ENCODE measurements at regions not wholly inside any gene's neighbourhood (a gene's known extent, or its start where the extent isn't known, plus 50 kb on each side); places are given as distances from the start of the nearest gene placed in this dataset.

DNA sequence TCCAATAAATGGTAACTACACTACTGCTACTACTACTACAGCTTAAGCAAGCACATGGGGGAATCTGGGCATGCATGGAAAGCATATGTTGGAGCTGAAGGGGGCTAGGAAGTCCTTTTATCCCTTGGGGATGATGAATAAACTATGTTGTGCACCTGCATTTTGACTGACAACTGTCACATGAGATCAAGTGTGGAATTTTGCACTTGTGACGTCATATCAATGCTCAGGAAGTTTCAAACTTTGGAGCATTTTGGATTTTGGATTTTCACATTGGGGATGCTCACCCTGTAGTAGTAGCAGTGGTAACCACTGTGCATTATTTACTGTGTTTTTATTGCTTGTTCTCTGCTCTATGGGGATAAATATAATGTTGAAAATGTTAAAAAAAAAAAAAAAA lies 100.5 kb upstream of the SMAD1 start:
- H3K9me3 Mint-ChIP-seq: peaks cover 4% of the 10 kb centered on the region
- TF ChIP-seq, protein P1, sequence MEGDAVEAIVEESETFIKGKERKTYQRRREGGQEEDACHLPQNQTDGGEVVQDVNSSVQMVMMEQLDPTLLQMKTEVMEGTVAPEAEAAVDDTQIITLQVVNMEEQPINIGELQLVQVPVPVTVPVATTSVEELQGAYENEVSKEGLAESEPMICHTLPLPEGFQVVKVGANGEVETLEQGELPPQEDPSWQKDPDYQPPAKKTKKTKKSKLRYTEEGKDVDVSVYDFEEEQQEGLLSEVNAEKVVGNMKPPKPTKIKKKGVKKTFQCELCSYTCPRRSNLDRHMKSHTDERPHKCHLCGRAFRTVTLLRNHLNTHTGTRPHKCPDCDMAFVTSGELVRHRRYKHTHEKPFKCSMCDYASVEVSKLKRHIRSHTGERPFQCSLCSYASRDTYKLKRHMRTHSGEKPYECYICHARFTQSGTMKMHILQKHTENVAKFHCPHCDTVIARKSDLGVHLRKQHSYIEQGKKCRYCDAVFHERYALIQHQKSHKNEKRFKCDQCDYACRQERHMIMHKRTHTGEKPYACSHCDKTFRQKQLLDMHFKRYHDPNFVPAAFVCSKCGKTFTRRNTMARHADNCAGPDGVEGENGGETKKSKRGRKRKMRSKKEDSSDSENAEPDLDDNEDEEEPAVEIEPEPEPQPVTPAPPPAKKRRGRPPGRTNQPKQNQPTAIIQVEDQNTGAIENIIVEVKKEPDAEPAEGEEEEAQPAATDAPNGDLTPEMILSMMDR (IDR thresholded peaks at IDR 0.05): no peak
- POLR2A ChIA-PET: no interaction called here

DNA sequence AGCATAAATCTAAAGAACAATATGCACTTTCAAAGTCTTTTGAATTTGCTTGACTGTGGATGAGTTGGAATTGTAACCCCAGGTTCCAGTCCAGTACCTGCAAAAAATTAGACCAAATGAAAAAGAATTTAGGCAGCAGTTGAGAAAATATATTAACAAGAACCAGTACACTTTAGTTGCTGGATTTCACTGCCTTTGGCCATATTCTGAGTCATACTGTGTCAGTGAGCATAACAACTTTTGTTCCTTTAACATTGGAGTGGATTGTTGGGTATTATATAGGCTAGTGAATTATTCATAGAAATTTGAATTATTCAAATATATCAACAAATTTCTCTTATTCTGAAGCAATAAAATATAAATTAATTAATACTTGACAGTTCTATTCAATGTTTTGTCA lies 101.5 kb upstream of the SMAD1 start:
- Mint-ChIP-seq H3K27me3 (peaks cover 2% of the 10 kb centered on the region), H3K27ac (no peak overlapping the region), H3K4me1 (ENCODE audit: low read depth) (no peaks in the 10 kb centered on the region), H3K9me3 (peaks cover 4% of the 10 kb centered on the region), H3K36me3 (ENCODE audit: low read depth) (no peaks in the 10 kb centered on the region), H3K4me3 (no peak overlapping the region)
- TF ChIP-seq, protein P1 (IDR thresholded peaks at IDR 0.05): no peak
- CTCF ChIA-PET: no interaction called here
- ATAC-seq: no peak
- no peak for DNase-seq
- POLR2A ChIA-PET: no interaction called here
- intact Hi-C loops (cut with micrococcal nuclease): no loop called here

More for the DNA sequence above, 100.5 kb upstream of the SMAD1 start:
- Mint-ChIP-seq H3K4me1 (ENCODE audit: low read depth) (no peaks in the 10 kb centered on the region), H3K27ac (no peak overlapping the region), H3K4me3 (no peak overlapping the region), H3K27me3 (peaks cover 3% of the 10 kb centered on the region), H3K36me3 (ENCODE audit: low read depth) (no peaks in the 10 kb centered on the region)
- no peak for DNase-seq
- intact Hi-C loops (cut with micrococcal nuclease): no loop called here
- ATAC-seq: no peak
- CTCF ChIA-PET: no interaction called here

- no peaks in the 10 kb centered on the region for H3K36me3 Mint-ChIP-seq (ENCODE audit: low read depth)
- H3K9me3 Mint-ChIP-seq: no peaks in the 10 kb centered on the region
- DNase-seq (no peak), ATAC-seq (no peak)
- ChIA-PET CTCF (no interaction called here), POLR2A (no interaction called here)
- intact Hi-C loops (cut with micrococcal nuclease): no loop called here
- no peaks in the 10 kb centered on the region for H3K4me1 Mint-ChIP-seq (ENCODE audit: low read depth)
- no peak overlapping the region for H3K4me3 Mint-ChIP-seq
- H3K27me3 Mint-ChIP-seq: no peaks in the 10 kb centered on the region
- no peak overlapping the region for H3K27ac Mint-ChIP-seq
- TF ChIP-seq, protein P1 (IDR thresholded peaks at IDR 0.05): no peak
Observed at GRCh38 chr4:145375416-145375815, 106.2 kb upstream of the SMAD1 start.

DNA sequence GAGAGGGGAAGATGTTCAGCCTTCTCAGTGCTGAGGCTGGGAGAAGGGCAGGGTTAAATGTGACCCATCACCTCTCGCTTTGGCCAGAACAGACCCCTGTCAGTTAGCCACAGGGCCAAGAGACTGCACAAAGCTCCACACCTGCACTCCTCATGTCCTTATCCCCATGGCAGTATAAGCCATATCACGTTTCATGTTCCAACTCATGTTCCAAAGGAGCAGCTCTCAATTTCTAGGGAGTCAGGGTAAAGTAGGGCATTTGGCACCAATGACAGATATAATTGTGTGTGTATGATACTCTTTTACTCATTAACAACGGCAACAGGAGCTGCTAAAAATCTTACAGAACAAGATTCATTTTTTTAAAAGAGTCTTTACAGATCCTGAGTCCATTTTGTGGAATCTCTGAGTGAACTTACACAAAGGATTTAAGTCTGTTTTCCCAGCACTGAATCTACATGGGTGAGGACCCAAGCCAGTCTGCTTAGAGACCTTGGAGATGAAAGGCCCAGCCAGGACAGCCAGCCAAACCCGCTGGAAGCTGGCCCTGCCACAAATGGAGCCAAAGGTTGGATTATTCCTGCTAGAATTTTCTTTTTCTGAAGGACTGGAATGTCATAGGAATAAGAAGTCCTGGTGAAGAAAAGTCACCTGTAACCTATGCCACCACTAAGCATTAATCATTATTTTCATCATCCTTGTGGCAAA lies 129.1 kb upstream of the SMAD1 start:
- no peaks in the 10 kb centered on the region for H3K36me3 Mint-ChIP-seq (ENCODE audit: low read depth)
- peaks cover 5% of the 10 kb centered on the region for H3K27me3 Mint-ChIP-seq
- intact Hi-C loops (cut with micrococcal nuclease): no loop called here
- ChIA-PET CTCF (interaction anchor here (0.9 kb wide), 1 partner anchor 119 kb away, joined by 3 read pairs; no protein-coding TSS in a partner anchor), POLR2A (no interaction called here)
- H3K9me3 Mint-ChIP-seq: no peaks in the 10 kb centered on the region
- ATAC-seq (no peak), DNase-seq (no peak)
- H3K4me1 Mint-ChIP-seq (ENCODE audit: low read depth): peaks cover 3% of the 10 kb centered on the region
- no peak overlapping the region for H3K4me3 Mint-ChIP-seq
- TF ChIP-seq, protein P1 (IDR thresholded peaks at IDR 0.05): no peak
- H3K27ac Mint-ChIP-seq: no peak overlapping the region

- no peak overlapping the region for H3K4me3 Mint-ChIP-seq
- H3K9me3 Mint-ChIP-seq: no peaks in the 10 kb centered on the region
- intact Hi-C loops (cut with micrococcal nuclease): no loop called here
- TF ChIP-seq, protein P1 (IDR thresholded peaks at IDR 0.05): no peak
- peaks cover 3% of the 10 kb centered on the region for H3K4me1 Mint-ChIP-seq (ENCODE audit: low read depth)
- no peak for ATAC-seq
- ChIA-PET CTCF (no interaction called here), POLR2A (no interaction called here)
- H3K36me3 Mint-ChIP-seq (ENCODE audit: low read depth): no peaks in the 10 kb centered on the region
- DNase-seq: no peak
- H3K27me3 Mint-ChIP-seq: peaks cover 4% of the 10 kb centered on the region
- no peak overlapping the region for H3K27ac Mint-ChIP-seq
Observed at GRCh38 chr4:145351922-145352321, 129.7 kb upstream of the SMAD1 start.

All from activated CD8-positive, alpha-beta T cell treated with anti-CD3 and anti-CD28 coated beads for 36 hours (primary cell).